Memory B cell (primary cell): ENCODE measurements at regions not wholly inside any gene's neighbourhood (a gene's known extent, or its start where the extent isn't known, plus 50 kb on each side); places are given as distances from the start of the nearest gene placed in this dataset.
"Not testable (repeated sequence)": the region's sequence is repeated elsewhere in the genome, so short reads cannot be mapped to it uniquely, and the experiment has no call there.

ENCODE experiments used
- ATAC-seq: fragments of 150-1000 bp; cut with Tn5 transposase; 2 replicates; pipeline ENCODE4 v1.10.0; 2021; ENCODE audit warnings: low read depth, mild to moderate bottlenecking, moderate library complexity
- DNase-seq, 2 donors: peaks; one replicate each; pipeline ENCODE4 v3.0.0; 2022; ENCODE audit warnings: low spot score in 2 of 2
- H3K27ac Mint-ChIP-seq: one replicate; pipeline ENCODE4 v1.8.0; 2022; ENCODE audit warnings: mild to moderate bottlenecking, moderate library complexity, mixed read lengths
- H3K27me3 Mint-ChIP-seq: one replicate; pipeline ENCODE4 v1.8.0; 2022; ENCODE audit warnings: mixed read lengths
- H3K36me3 Mint-ChIP-seq: one replicate; pipeline ENCODE4 v1.8.0; 2022; ENCODE audit warnings: mild to moderate bottlenecking, mixed read lengths
- H3K4me1 Mint-ChIP-seq: one replicate; pipeline ENCODE4 v1.8.0; 2022; ENCODE audit warnings: mixed read lengths
- H3K4me3 Mint-ChIP-seq: one replicate; pipeline ENCODE4 v1.8.0; 2022; ENCODE audit warnings: mild to moderate bottlenecking, moderate library complexity, mixed read lengths
- H3K9me3 Mint-ChIP-seq: one replicate; pipeline ENCODE4 v1.8.0; 2022; ENCODE audit warnings: mixed read lengths

DNA sequence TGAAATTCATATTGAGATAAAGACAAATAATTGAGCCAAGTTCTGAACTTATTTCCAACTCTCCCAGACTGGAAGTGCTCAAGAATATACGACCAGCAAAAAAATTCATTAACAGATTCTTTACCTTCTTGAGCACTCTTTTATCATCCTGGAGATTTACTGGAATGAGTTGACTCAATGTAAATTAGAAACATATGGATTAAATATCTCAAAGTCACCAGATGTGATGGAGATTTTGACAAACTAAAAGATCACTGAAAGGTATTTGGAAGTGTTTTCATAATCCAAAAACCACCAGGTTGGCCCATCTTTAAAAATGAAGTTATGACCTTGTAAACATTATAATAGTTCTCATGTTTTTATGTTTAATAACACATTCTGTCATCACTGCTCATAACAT lies 433.2 kb upstream of the RASGRP1 start:
- DNase-seq: no peak

DNA sequence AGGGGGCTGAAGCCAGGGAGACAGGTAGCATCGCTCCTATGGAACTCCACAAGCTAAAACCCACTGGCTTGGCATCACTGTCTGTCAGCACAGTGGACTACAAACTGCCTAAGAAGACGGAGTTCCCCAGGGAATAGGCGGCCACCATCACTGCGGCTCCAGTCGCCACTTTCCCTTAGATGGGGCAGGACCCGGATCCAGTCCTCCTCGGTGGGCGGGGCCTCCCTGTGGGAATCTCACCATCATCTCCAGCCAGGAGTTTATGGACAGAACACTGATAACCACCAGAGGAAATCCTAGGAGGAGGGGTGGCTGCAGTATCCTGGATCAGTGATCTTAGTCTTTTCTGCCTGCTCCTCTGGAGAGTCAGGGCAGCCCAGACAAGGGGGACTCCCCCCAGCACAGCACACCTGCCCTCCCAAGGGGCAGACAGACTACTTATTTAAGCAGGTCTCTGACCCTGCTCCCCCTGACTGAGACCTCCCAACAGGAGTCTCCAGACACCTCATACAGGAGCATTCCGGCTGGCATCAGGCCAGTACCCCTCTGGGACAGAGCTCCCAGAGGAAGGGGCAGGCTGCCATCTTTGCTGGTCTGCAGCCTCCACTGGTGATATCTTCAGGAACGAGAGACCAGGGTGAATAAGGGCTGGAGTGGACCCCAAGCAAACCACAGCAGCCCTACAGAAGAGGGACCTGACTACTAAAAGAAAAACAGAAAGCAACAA lies 435.6 kb upstream of the RASGRP1 start:
- Mint-ChIP-seq H3K27me3 (no peaks in the 10 kb centered on the region), H3K4me1 (no peaks in the 10 kb centered on the region), H3K36me3 (no peaks in the 10 kb centered on the region), H3K4me3 (no peak overlapping the region), H3K9me3 (peaks cover 7% of the 10 kb centered on the region), H3K27ac (no peak overlapping the region)
- DNase-seq (no peak), ATAC-seq (no peak)

More for the DNA sequence above, 433.2 kb upstream of the RASGRP1 start:
- Mint-ChIP-seq H3K9me3 (peaks cover 5% of the 10 kb centered on the region), H3K36me3 (no peaks in the 10 kb centered on the region), H3K4me3 (no peak overlapping the region), H3K27ac (no peak overlapping the region), H3K4me1 (no peaks in the 10 kb centered on the region), H3K27me3 (no peaks in the 10 kb centered on the region)
- no peak for ATAC-seq

DNA sequence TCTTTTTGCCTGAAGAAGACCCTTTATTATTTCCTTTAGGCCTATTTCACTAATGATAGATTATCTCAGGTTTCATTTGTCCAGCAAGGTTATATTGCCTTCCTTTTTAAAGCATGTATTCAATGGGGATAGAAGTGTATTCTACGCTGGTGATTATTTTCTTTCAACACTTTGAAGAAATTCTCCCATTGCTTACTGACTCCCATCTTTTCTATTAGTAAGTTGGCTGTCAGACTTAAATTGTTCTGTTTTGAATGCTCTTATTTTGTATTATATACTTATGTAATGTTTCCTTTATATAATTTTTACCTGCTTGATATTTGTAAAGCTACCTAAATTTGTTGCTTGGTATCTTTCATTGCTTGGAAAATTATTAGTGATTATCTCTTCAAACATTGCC lies 445.1 kb upstream of the RASGRP1 start:
- Mint-ChIP-seq H3K4me1 (no peaks in the 10 kb centered on the region), H3K36me3 (peaks cover 2% of the 10 kb centered on the region), H3K27ac (no peak overlapping the region), H3K4me3 (no peak overlapping the region), H3K27me3 (no peaks in the 10 kb centered on the region), H3K9me3 (peaks cover 15% of the 10 kb centered on the region)
- DNase-seq (no peak), ATAC-seq (no peak)

DNA sequence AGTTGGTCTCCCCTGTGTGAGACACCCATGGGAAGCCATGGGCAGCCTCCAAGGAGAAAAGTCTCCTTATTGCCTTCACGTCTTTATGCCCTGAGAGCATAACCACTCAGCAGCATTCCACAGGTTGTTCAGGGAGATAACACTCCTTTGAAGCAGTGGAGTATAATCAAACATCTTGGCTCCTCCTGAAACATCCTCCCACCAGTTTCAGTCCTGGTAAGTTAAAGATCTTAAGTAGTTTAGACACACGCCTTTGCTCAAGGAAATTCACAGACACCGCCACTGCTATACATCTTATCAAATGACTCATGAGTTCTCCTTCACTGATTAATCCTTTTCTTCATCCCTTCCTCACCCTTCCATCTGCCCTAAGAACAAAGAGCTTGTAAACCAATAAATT lies 446.5 kb upstream of the RASGRP1 start:
- not testable (repeated sequence) for ATAC-seq, H3K4me3 Mint-ChIP-seq, H3K27me3 Mint-ChIP-seq, H3K36me3 Mint-ChIP-seq, H3K4me1 Mint-ChIP-seq, DNase-seq, H3K27ac Mint-ChIP-seq
- H3K9me3 Mint-ChIP-seq: peaks cover 16% of the 10 kb centered on the region

DNA sequence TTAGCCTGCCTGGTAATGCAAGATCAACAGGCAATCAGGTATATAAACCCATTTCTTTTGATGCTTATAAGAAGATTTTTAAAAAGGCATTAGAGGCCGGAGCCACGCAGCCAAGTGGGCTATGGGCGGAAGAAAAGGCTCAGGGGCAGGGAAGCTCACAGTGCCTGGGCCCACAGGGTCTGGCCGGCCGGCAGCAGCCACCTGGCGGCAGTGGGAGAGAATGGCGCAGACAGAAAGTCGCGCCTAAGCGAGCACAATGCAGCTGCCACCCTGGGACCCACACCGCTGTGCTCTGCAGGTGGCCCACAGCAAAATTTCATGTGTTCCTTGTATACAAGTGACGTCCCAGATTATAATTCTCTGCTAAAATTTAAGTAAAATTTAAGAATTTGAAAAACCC lies 448.6 kb upstream of the RASGRP1 start:
- Mint-ChIP-seq H3K27me3 (no peaks in the 10 kb centered on the region), H3K9me3 (peaks cover 14% of the 10 kb centered on the region), H3K36me3 (peaks cover 2% of the 10 kb centered on the region), H3K4me3 (no peak overlapping the region), H3K4me1 (no peaks in the 10 kb centered on the region), H3K27ac (no peak overlapping the region)
- DNase-seq: no peak
- no peak for ATAC-seq

DNA sequence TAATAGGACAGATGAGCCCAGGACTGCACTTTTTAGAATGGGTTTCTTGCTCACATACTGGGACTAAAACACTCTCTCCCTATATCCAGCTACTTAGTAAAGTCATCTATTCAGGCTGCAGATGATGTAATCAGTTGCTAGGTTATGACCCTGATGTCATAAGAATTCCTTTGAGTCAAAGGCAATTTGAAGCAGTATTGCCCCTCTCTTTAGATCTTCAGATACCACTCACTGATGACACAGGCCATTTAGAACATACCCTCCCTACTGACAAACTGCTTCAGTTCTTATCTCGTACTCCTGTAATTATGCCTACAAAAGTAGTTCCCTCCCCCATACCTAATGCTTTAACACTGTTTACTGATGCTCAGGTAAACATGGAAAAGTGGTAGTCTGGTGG lies 450.1 kb upstream of the RASGRP1 start:
- no peak overlapping the region for H3K4me3 Mint-ChIP-seq
- no peaks in the 10 kb centered on the region for H3K4me1 Mint-ChIP-seq
- no peaks in the 10 kb centered on the region for H3K27me3 Mint-ChIP-seq
- peaks cover 2% of the 10 kb centered on the region for H3K36me3 Mint-ChIP-seq
- peaks cover 12% of the 10 kb centered on the region for H3K9me3 Mint-ChIP-seq
- DNase-seq (no peak), ATAC-seq (no peak)
- no peak overlapping the region for H3K27ac Mint-ChIP-seq

DNA sequence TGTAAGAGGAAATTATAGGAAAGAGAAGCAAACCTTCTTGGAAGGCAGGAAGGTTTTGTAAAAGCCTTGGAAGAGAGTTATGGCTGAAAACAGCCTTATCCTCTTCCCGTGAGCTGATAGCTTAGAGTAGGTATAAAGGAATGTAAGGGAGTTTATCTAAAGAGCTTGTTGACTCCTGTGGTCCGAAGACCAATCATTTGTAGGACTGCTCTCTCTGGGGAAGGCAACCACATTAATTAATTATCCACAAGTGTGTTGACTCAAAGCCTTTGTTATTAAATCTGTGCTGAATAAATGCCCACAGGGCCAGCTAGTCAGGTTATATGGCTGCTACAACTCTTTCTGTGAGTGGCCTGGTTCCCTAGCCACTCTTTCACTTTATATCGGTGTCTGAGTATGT lies 452.1 kb upstream of the RASGRP1 start:
- Mint-ChIP-seq H3K9me3 (peaks cover 3% of the 10 kb centered on the region), H3K27ac (no peak overlapping the region), H3K36me3 (no peaks in the 10 kb centered on the region), H3K4me3 (no peak overlapping the region), H3K27me3 (no peaks in the 10 kb centered on the region), H3K4me1 (no peaks in the 10 kb centered on the region)
- ATAC-seq (no peak), DNase-seq (no peak)

DNA sequence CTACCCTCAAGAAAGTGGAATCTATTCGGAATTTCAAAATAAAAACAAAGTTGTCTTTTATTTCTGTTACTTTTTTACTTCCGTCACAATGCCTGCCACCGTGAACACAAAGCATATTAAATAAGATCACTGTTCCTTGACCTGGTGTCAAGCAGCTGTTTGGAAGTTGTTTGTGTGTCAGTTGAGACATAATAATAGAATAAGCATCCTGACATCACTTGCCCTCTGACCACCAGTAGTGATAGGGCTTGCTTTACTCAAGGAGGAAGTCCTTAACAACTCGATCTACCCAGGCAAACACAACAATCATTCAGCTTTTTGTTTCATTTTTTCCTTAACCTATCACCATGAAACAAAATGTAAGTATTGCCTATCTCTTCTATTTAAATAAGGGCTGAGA lies 454.4 kb upstream of the RASGRP1 start:
- no peaks in the 10 kb centered on the region for H3K27me3 Mint-ChIP-seq
- no peak overlapping the region for H3K27ac Mint-ChIP-seq
- H3K4me3 Mint-ChIP-seq: no peak overlapping the region
- DNase-seq: no peak
- H3K4me1 Mint-ChIP-seq: no peaks in the 10 kb centered on the region
- no peaks in the 10 kb centered on the region for H3K36me3 Mint-ChIP-seq
- no peak for ATAC-seq
- peaks cover 1% of the 10 kb centered on the region for H3K9me3 Mint-ChIP-seq

DNA sequence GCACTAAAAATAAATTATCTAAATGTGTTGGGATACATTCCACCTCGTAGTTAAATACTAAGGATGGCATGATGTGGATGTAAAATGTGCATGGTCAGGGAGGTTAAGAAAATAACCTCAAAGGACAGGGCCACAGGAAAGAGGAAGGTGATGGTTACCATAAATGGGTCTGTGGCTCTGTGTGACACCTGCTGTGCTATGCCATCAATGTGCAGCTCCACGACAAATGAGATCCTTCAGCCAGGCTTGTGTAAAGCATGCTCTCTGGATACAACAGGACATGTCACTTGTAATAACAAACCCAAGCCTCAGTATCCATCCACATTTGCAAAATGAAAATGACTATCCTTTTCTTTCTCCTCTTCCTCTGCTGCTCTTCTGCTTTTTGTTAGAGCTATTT lies 456.7 kb upstream of the RASGRP1 start:
- no peak overlapping the region for H3K4me3 Mint-ChIP-seq
- H3K9me3 Mint-ChIP-seq: no peaks in the 10 kb centered on the region
- ATAC-seq (no peak), DNase-seq (no peak)
- H3K36me3 Mint-ChIP-seq: no peaks in the 10 kb centered on the region
- no peak overlapping the region for H3K27ac Mint-ChIP-seq
- H3K27me3 Mint-ChIP-seq: no peaks in the 10 kb centered on the region
- no peaks in the 10 kb centered on the region for H3K4me1 Mint-ChIP-seq

DNA sequence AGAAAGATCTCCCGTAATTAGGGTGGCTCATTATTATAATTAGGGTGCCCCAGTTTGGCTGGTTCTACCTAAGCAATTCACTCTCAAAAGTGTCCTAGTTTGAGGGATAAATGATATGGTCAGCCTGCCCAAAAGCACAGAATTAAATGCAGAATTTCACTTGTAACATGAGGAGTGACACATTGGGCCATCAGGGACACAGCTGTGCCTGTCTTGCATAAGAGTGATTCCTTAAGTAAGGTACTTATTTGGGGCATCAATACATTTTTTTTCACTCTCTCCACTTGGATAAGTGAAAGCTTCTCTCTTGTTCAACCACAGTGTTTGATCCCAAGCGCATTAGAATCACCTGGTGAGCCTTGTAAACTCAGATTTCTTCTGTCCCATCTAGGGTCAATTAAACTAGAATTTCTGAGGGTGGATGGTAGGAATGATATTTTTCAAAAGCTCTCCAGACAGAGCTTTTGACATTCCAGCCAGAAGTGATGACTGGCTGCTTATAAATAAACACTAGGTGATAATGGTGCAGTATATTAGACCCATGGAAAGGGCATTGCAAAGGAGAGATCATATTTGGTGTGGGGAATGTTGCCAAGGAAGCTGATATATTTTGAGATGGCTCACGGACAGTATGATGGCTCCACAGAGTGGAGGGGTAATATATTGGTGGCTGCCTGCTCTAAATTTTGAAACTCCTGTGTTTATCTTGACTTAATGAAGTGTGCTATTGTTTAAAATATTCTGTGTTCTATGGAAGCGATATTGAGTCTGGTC lies 458.1 kb upstream of the RASGRP1 start:
- Mint-ChIP-seq H3K4me3 (no peak overlapping the region), H3K27ac (no peak overlapping the region)

DNA sequence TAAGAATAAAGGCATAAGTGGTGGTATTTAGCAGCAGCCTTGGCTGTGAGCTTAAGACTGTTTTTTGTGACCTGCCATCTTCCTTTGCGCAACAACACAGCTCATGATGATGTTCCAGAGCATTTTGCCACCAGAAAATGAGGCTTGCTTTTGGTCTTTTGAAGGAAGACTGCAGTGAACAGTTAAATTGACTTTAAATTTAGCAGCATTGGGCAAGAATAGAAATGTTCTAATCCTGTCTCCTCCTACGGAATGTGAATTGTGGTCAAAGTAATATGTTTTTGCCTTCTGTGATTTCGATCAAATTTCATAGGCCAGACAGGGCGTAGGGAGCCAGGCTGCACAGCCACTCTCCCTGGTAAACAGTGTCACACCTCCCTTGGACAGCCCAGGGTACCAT lies 460.7 kb upstream of the RASGRP1 start:
- Mint-ChIP-seq H3K36me3 (no peaks in the 10 kb centered on the region), H3K27me3 (no peaks in the 10 kb centered on the region), H3K9me3 (no peaks in the 10 kb centered on the region), H3K4me1 (no peaks in the 10 kb centered on the region), H3K4me3 (no peak overlapping the region), H3K27ac (no peak overlapping the region)
- ATAC-seq (no peak), DNase-seq (no peak)

More for the DNA sequence above, 458.1 kb upstream of the RASGRP1 start:
- ATAC-seq: no peak
- Mint-ChIP-seq H3K4me1 (no peaks in the 10 kb centered on the region), H3K27me3 (no peaks in the 10 kb centered on the region), H3K36me3 (no peaks in the 10 kb centered on the region), H3K9me3 (no peaks in the 10 kb centered on the region)
- no peak for DNase-seq

DNA sequence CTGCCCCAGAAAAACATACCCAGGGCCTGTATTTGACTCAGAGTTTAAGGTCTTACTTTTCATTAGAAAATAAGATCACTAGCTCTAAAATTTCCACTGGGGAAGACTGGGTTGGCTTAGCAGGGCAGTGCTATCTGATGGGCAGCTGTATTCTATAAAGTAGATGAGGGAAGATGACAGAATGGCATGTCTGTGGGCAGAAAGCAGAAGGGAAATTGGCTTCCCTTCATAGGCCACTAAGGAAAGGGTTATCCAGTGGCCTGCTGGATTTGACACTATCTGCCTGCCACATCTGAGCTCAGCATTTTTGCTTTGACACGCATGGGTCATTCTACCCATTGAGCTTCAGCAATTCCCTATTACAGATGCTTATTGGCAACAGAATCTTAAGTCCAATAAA lies 461.3 kb upstream of the RASGRP1 start:
- no peak for DNase-seq
- Mint-ChIP-seq H3K4me1 (no peaks in the 10 kb centered on the region), H3K27ac (no peak overlapping the region), H3K9me3 (no peaks in the 10 kb centered on the region), H3K27me3 (no peaks in the 10 kb centered on the region), H3K36me3 (no peaks in the 10 kb centered on the region), H3K4me3 (no peak overlapping the region)
- ATAC-seq: no peak

DNA sequence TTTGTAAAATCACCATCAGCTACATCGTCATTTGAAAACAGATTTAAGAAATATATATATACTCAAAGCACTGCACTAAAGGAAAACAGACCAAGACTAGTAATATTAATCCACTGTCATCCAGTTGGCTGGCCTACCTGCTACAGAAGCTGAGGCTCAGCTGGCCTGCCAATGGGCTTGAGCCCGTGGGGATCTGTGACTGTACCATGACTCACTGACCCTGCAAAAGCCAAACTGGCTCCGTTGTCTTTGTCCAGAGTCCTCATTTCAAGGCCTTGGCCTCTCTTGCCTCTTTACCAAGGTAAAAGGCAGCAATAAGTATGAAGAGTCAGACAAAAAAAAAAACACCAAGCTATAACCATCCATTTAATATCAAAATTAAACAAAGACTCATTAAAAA lies 463.5 kb upstream of the RASGRP1 start:
- no peaks in the 10 kb centered on the region for H3K9me3 Mint-ChIP-seq
- ATAC-seq: no peak

DNA sequence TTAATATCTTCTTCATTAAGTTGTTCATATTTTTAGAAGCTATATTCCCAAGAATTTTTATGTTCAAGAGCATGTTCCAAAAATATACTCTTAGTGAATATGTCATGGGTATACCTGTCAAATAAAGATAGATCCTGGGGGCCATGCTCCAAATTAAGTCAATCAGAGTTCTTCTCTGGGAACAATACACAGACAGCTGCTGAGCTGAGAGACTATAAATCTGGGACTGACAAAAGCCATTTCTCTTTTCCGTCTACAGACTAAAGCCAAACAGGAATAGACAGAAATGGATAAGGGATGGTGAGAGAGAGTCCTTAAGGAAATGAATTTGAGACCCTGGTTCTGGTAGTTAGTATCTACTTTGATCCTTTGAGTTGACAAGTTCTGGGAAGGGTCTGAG lies 465.1 kb upstream of the RASGRP1 start:
- Mint-ChIP-seq H3K4me1 (no peaks in the 10 kb centered on the region), H3K36me3 (no peaks in the 10 kb centered on the region), H3K9me3 (peaks cover 2% of the 10 kb centered on the region), H3K27me3 (no peaks in the 10 kb centered on the region), H3K27ac (no peak overlapping the region), H3K4me3 (no peak overlapping the region)
- DNase-seq: no peak
- ATAC-seq: no peak

More for the DNA sequence above, 463.5 kb upstream of the RASGRP1 start:
- Mint-ChIP-seq H3K27ac (no peak overlapping the region), H3K27me3 (no peaks in the 10 kb centered on the region), H3K4me1 (no peaks in the 10 kb centered on the region), H3K4me3 (no peak overlapping the region), H3K36me3 (no peaks in the 10 kb centered on the region)
- no peak for DNase-seq
